Left colon (tissue), 2 donors: ENCODE measurements at regions not wholly inside any gene's neighbourhood (a gene's known extent, or its start where the extent isn't known, plus 50 kb on each side); places are given as distances from the start of the nearest gene placed in this dataset.

Source experiments
- ATAC-seq: fragments of 200-7000 bp; cut with Tn5 transposase; one replicate; pipeline ENCODE4 v1.9.1; 2020; ENCODE audit warnings: mild to moderate bottlenecking, moderate library complexity
- DNase-seq, 2 donors: peaks; one replicate each; pipeline ENCODE4 v3.0.0-alpha.2; 2020
- intact Hi-C, 2 donors: fragments of 100-400 bp; cut with DNase I in 1 of 2; cut with micrococcal nuclease in 1 of 2; formaldehyde crosslinking; loops; one replicate each; pipeline versions ENCODE4 v1.11.2 to v1.14.0; 2022; cut with DNase I, micrococcal nuclease
- donor health status: DM: no; HTN: no; CAD: no.
- donor health status: DM: yes; HTN: yes; CAD: no.

- intact Hi-C loops, result no loop called here
- no peak for ATAC-seq
Observed at GRCh38 chr19:30161021-30161655, 211.0 kb upstream of the ZNF536 start.

DNA sequence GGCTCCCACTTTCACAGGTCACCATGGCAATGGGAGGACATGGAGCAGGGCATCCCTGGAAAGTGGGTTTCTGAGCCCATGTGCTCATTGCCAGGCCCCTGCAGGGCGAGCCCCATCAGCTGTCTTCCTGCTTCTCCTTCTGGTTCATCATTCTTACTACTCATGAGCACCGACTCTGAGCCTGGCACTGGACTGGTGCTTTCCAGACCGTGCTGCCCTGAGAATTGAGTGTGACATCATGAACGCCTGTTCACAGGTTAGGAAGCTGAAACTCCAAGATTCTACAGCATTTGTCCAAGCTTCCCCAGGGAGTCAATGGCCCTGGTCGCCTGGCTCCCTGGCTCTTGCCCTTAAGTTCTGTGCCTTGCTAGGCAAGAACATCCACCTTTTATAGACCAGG lies 210.4 kb upstream of the ZNF536 start:
- intact Hi-C loops, result no loop called here
- DNase-seq, result no peak

More at GRCh38 chr19:30161021-30161655, 211.0 kb upstream of the ZNF536 start:
- DNase-seq, result no peak

DNA sequence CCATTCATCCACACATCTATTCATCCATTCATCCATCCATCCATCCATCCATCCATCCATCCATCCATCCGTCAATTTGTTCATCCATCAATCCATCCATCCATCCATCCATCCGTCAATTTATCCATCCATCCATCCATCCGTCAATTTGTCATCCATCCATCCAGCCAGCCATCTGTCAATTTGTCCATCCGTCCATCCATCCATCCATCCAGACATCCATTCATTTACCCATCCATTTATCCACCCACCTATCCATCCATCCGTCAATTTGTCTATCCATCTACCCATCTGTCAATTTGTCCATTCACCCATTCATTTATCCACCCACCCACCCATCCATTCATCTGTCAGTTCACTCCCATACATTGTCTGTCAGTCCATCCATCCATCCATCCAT lies 209.5 kb upstream of the ZNF536 start:
- ATAC-seq (no peak), DNase-seq (no peak)
- intact Hi-C loops, result no loop called here

More for the DNA sequence above, 210.4 kb upstream of the ZNF536 start:
- ATAC-seq, result no peak

DNA sequence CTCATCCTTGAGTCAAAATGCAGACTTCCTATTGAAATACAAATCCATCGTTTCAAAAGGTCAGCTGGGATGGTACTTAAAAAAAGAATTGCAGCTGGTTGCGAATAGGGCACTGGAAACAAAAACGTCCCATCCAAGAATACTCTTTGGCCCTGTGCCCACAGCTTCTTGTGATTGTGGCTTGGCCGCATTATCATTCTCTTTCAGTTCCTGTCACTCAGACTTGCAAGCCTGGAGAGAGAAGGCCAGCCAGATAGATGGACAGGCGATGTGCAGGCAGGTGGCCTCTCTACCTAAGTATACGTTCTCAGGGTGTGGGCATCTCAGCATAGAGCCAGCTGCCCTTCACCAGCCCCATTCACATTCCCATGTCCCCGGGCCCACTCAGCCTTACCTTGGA lies 208.5 kb upstream of the ZNF536 start:
- DNase-seq, result no peak
- no peak for ATAC-seq
- intact Hi-C loops, result no loop called here

DNA sequence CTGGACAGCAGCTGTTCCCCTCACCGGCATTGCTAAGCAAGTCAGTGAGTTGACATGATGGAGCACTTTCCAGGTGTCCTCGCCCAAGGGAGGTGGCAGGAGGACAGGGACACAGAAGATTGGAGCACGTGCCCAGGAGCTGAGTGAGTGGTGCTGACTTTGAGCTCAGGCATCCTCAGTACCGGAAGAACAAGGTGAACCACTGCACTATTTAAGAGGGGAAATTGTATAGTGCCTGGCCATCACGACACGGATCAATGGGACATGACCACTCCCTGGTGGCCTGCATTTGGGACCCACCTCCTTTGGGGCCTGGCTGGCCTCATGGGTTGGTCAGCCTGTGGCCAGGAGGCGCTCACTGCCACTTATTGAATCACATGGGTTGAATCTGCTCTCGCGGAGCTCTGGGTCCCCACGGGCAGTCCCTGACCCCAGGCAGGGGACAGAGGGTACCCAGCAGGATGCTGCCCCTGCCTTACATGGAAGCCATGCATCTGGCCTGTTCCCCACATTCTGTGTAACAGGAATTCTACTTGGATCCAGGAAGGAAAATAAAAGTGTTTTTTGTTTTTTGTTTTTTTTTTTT lies 206.9 kb upstream of the ZNF536 start:
- no peak for DNase-seq
- ATAC-seq, result no peak
- intact Hi-C loops, result no loop called here

DNA sequence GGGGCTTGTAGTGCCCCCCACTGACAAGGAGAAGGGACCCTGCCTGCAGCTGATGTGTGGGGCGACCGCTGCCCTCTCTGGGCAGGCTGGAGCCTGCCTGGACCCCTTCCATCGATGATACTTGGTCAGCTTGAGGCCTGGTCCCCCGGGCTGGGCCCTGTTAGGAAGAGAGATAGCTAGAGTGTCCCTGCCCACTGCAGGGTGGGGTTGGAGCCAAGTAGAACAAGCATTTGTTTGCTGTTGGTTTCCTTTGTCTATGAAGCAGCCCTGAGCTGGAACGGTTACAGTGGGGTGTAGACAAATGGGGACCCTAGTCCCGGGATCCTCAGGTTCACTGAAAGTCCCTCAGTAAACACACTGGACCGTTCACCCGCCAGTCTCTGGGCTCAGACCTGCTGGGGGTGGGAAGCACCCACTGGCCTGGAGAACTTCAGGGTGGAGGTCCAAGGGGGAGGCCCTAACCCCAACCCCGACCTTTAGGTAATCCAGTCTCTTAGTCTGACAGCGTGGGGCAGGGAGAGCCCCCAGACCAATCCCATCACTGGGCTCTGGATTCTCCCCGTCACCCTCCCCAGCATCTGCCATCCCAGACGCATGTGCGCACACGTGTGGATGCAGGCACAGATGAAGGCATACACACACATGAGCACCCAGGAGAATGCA lies 204.8 kb upstream of the ZNF536 start:
- no peak for DNase-seq
- no peak for ATAC-seq

GRCh38 chr19:30167976-30168635 lies 204.1 kb upstream of the ZNF536 start:
- DNase-seq (no peak), ATAC-seq (no peak)
- intact Hi-C loops, result no loop called here

More for the DNA sequence above, 204.8 kb upstream of the ZNF536 start:
- intact Hi-C loops, result no loop called here

GRCh38 chr19:30168760-30169159 lies 203.4 kb upstream of the ZNF536 start:
- ATAC-seq, result no peak
- intact Hi-C loops, result no loop called here
- no peak for DNase-seq

GRCh38 chr19:30169196-30169900 lies 202.8 kb upstream of the ZNF536 start:
- ATAC-seq (no peak), DNase-seq (no peak)
- intact Hi-C loops, result no loop called here

- no peak for ATAC-seq
- intact Hi-C loops, result no loop called here
- no peak for DNase-seq
Observed at GRCh38 chr19:30170081-30170480, 202.1 kb upstream of the ZNF536 start.

DNA sequence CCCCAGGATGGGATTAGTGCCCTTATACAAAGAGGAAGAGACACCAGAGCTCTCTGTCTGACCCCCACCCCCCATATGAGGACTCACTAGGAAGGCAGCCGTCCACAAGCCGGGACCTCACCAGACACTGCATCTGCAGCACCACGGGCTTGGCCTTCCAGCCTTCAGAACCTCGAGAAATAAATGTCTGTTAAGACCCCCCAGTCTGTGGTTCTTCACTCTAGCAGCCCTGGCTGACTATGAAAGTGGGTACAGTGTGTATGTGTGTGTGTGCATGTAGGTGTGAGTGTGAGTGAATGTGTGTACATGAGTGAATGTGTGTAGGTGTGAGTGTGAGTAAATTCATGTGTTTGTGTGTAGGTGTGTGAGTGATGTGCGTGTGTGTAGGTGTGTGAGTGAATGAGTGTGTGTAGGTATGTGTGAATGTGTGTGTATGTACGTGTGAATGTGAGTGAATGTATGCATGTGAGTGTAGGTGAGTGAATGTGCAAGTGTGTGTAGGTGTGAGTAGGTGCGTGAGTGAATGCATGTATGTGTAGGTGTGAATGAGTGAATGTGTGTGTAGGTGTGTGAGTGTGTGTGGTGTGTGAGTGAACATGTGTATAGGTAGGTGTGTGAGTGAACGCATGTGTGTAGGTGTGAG lies 201.6 kb upstream of the ZNF536 start:
- no peak for ATAC-seq
- no peak for DNase-seq
- intact Hi-C loops, result no loop called here

DNA sequence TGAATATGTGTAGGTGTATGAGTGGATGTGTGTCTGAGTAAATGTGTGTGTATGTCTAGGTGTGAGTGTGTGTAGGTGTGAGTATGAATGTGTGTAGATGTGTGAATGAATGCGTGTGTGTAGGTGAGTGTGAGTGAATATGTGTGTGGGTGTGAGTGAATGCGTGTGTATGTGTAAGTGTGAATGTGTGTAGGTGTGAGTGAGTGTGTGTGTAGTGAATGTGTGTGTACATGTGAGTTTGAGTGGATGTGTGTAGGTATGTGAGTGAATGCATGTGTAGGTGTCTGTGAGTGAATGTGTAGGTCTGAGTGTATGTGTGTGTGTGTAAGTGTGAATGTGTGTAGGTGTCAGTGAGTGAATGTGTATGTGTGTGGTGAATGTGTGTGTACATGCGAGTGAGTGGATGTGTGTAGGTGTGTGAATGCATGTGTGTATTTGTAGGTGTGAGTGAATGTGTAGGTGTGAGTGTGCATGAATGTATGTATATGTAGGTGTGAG lies 201.0 kb upstream of the ZNF536 start:
- intact Hi-C loops, result no loop called here
- DNase-seq (no peak), ATAC-seq (no peak)

DNA sequence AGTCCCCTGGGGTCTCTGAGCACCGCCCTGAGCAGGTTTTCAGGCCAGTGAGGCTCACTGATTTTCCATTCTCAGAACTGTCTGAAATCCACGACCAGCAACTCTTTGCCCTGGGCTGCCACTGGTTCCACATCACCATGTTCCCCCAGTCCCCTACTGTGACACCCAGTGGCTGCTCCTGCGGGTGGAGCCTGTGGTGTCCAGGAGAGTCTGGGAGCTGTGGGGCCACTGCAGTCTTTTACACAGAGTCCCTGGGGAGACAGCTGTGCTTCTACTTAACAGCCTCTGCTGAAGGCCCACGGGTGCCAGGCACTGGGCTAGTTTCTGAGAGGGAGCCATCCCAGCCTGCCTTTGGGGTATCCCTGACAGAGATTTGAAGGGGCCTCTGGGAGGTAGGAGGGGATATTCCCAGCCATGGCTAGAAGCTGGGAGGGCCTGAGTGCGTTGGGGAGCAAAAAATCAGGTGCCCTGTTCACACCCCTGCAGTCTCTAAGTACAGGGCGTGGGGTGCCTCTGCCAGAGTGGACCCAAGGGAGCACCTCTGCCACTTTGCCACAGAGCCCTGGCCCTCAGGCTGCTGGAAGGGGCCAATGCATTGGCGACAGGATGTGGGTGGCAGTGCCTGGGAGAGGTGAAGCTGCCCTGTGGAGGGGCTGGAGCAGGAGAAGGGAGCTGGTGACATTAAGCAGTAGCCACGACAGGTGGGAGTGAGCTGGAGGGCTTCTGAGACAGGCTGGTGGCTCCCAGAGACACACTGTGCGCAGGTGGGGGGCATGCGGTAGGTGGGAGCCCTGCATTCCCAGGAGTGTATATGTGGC lies 200.2 kb upstream of the ZNF536 start:
- ATAC-seq (no peak), DNase-seq (no peak)
- intact Hi-C loops, result no loop called here

- DNase-seq (no peak), ATAC-seq (peak; percentile 63)
- intact Hi-C loops, result no loop called here
Observed at GRCh38 chr19:30172613-30173242, 199.5 kb upstream of the ZNF536 start.

DNA sequence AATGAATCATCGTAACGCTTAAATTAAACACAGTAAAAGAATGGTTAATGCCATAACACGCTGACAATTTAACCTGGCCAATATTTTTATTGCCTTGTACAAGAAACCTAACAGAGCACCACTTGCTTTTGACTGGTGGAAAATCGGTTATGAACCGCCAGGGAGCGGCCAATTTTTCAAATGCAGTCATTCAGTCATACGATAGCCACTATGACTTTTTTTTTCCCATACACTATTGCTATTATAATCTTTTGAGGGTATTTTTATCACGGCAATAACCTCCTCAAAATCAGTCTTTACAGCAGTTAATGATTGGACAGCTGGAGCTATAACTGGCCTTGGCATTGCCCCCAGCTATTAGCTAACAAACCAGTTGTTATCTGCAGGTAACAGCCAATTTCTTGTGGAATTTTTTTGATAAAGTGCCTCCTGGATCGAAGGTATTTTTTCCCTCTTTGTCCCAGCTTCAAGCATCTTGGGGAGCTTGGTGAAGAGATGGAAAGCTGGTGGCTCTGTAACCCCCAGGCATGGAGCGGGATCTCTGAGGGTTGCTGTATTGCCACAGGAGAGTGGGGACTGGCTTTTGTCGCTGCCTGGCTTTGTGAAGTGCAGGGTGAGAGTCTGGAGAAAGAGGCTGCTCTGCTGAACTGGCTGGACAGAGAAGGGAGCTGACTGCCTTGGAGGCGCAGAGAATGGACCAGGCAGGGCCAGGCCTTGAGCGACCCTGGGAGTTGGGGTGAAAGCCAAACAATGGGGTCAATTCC lies 198.4 kb upstream of the ZNF536 start:
- ATAC-seq, result peak; percentile 79
- intact Hi-C loops, result no loop called here
- no peak for DNase-seq

GRCh38 chr19:30174357-30174645 lies 197.9 kb upstream of the ZNF536 start:
- no peak for DNase-seq
- intact Hi-C loops, result no loop called here
- peak; percentile 35 for ATAC-seq

- ATAC-seq (no peak), DNase-seq (no peak)
- intact Hi-C loops, result no loop called here
Observed at GRCh38 chr19:30174791-30175190, 197.4 kb upstream of the ZNF536 start.
